HG03280 (cell line): ENCODE measurements at regions not wholly inside any gene's neighbourhood (a gene's known extent, or its start where the extent isn't known, plus 50 kb on each side); places are given as distances from the start of the nearest gene placed in this dataset.

Experiments used
- ATAC-seq: cut with Tn5 transposase; IDR thresholded peaks from one replicate; pipeline ENCODE4 v1.9.1; 2021; ENCODE audit warnings: mild to moderate bottlenecking, moderate library complexity; ENCODE audit not compliant: unreplicated experiment

GRCh38 chr10:10101106-10101505 lies 916.6 kb upstream of the CELF2 start:
- no peak for ATAC-seq

GRCh38 chr10:10110844-10111490 lies 906.7 kb upstream of the CELF2 start:
- ATAC-seq, result no peak

DNA sequence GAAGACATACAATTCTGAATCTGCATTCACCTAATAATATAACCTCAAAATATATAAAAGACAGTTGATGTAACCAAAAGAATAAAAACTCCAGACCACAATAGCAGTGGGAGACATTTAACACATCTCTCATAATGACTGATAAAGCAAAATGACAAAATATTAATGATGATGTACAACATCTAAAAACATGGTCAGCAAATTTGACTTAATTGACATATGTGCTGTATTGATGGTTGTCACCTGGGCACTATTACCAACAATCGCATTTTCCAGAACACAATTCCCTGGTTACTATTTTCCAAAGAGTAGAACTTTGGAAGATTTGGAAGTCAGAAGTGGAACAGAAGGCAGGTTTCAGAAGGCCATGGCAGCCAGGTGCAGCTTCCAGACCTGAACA lies 899.5 kb upstream of the CELF2 start:
- no peak for ATAC-seq

DNA sequence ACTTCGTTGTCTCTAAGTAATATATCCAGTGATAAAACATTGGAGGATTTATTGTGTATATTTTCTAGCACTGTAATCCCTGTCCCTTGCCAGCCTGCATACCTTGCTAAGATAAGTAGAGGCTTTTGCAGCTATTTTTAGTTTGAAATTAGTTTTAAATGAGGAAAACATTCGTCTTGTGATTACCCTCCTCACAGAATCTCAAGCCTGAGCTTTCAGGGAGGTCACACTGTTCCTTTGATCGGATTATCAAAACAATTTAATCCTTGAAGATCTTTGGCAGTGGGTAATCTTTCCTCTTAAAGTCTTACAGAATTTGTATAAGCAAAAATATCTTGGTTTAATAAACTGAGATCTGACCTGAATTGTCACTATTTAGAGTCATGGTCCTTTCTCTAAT lies 897.0 kb upstream of the CELF2 start:
- ATAC-seq, result no peak

DNA sequence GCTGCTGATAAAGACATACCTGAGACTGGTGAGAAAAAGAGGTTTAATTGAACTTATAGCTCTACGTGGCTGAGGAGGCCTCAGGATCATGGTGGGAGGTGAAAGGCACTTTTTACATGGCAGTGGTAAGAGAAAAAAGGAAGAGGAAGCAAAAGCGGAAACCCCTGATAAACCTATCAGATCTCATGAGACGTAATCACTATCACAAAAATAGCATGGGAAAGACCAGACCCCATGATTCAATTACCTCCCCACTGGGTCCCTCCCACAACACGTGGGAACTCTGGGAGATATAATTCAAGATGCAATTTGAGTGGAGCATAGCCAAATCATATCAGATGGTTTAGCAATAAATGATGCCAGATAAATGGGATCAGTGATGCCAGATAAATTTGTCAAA lies 892.0 kb upstream of the CELF2 start:
- no peak for ATAC-seq

DNA sequence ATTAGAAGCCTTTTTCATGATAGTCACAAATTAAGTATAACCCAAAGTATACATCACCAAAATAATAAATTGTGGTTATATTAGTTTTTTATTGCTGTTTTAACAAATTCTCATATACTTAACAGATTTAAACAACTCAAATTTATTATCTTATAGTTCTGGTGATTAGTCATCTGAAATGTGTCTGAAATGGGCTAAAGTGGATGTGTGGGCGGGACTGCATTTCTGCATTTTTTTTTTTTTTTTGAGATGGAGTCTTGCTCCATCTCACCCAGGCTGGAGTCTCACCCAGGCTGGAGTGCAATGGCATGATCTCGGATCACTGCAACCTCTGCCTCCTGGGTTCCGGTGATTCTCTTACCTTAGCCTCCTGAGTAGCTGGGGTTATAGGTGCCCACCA lies 891.5 kb upstream of the CELF2 start:
- ATAC-seq, result no peak

- ATAC-seq, result no peak
Observed at GRCh38 chr10:10128387-10128786, 889.3 kb upstream of the CELF2 start.

DNA sequence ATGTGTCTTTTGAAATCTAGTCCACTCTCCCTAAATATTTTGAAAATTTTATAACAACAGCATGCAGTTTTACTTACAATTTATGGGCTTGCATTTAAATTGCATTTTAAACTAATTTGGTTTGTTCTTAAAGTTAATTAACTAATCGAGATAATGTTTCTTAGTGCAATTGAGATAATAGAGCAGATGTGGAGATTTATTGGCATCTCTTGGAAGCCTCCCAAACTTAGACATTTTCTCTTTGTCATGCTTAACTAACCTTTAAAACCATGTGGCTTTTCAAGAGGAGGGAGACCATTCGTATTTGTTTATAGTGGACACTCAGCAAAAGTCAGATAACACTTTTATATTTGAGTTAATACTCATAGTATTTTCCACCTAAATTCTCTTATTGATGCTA lies 887.0 kb upstream of the CELF2 start:
- no peak for ATAC-seq

DNA sequence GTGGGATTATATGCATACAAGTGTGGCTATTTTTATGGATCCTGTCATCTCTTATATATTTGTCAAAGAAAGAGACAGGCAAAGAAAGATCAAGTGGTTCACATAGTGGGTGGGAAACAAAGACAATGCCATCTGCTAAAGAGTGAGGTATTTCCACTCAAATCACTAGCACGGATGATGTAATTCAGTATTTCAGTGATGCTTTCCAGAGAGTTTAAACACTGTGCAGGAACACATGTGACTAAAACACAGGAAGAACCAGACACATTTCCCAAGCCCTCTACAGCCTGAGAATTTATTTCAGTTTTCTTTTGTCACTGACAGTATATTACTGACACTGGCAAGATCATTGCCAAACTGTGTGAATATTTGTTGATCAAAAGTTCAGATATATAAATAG lies 885.7 kb upstream of the CELF2 start:
- no peak for ATAC-seq

GRCh38 chr10:10133281-10133680 lies 884.4 kb upstream of the CELF2 start:
- no peak for ATAC-seq

DNA sequence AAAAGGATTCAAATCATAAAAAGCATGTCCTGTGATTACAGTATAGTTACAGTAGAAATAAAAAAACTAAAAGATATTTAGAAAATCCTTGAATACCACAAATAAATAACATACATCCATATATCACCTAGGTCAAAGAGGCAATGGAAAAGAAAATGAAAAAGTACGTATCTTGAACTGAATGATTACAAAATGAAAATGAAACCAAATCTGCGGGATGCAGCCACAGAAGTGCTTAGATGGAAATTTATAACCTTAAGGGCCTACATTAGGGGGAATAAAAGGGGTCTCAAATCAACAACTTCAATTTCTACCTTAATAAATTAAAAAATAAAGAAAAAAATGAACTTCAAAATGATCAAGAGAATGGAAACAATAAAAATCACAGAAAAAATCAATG lies 879.0 kb upstream of the CELF2 start:
- ATAC-seq, result no peak

- ATAC-seq, result no peak
Observed at GRCh38 chr10:10141782-10142382, 875.8 kb upstream of the CELF2 start.

GRCh38 chr10:10146604-10147003 lies 871.1 kb upstream of the CELF2 start:
- ATAC-seq, result no peak

GRCh38 chr10:10149899-10150298 lies 867.8 kb upstream of the CELF2 start:
- ATAC-seq, result no peak

GRCh38 chr10:10156917-10157600 lies 860.6 kb upstream of the CELF2 start:
- ATAC-seq, result no peak

DNA sequence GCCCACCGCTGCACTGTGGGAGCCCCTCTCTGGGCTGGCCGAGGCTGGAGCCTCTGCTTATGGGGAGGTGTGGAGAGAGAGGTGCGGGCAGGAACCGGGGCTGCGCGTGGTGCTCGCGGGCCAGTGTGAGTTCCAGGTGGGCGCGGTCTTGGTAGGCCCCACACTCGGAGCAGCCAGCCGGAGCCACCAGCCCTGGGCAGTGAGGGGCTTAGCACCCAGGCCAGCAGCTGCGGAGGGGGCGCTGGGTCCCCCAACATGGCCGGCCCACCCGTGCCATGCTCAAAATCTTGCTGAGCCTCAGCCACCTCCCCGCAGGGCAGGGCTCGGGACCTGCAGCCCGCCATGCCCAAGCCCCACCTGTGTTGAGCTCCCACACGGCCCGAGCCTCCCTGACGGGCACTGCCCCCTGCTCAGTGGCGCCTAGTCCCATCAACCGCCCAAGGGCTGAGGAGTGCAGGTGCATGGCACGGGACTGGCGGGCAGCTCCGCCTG lies 856.8 kb upstream of the CELF2 start:
- ATAC-seq, result no peak

- no peak for ATAC-seq
Observed at GRCh38 chr10:10164848-10165247, 852.8 kb upstream of the CELF2 start.

- no peak for ATAC-seq
Observed at GRCh38 chr10:10165415-10165814, 852.3 kb upstream of the CELF2 start.

- no peak for ATAC-seq
Observed at GRCh38 chr10:10178476-10178875, 839.2 kb upstream of the CELF2 start.

DNA sequence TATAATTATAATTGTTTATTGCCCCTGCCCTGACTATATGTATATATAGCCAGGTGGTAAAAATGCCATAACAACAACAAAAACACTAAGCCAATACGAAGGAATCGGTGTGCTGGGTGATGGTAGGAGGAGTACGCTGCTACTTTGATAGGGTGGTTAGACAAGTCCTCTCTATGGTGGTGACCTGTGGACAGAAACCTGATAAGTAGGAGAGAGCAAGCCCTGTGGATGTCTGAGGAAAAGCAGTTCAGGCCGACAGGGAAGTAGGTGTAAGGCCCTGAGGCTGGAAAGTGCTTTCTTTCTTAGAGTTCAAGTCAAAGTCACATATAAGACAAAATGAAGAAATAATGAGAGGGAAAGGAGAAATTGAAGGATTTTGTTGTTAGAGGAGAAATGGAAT lies 823.8 kb upstream of the CELF2 start:
- no peak for ATAC-seq

DNA sequence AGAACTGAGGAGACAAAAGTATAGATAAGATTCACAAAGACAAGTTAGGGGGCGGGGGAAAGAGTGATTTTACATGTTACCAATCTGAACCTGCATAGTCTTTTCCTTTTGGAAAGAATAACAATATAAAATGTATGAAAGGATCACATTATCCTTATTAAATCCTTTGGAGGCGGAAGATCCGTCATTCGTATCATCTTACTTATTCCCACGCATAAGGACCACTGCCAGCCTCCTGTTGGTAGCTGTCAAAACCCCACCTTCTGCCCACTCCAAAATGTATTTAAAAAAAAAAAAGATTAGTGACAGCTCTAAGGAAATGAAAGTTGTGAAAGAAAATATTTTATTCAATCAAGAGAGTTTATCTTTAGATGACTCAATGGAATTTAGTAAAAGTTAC lies 821.0 kb upstream of the CELF2 start:
- no peak for ATAC-seq

DNA sequence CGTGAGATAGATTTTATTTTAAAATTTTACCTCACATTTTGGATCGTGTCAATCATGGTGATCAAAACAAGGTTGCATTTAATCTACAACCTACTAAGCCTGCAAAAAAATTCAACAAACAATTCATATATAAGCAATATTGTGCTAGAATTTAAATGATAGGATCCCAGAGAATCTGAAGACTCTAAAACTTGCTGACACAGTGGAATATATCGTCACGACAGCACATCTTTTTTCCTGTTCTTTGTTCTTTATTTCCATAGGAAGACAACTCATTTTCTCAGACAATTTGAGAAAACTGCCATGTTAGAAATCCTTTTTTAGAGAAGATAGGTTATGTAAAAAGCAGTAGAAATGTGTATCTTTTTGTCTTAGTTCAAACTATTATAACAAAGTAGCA lies 820.2 kb upstream of the CELF2 start:
- ATAC-seq, result no peak
